Stimulated activated CD4-positive, alpha-beta T cell treated with anti-CD3 and anti-CD28 coated beads, Interleukin-4, amount 100 ng/mL, for 48 hours (primary cell): ENCODE measurements at regions not wholly inside any gene's neighbourhood (a gene's known extent, or its start where the extent isn't known, plus 50 kb on each side); places are given as distances from the start of the nearest gene placed in this dataset.
"Not testable (repeated sequence)": the region's sequence is repeated elsewhere in the genome, so short reads cannot be mapped to it uniquely, and the experiment has no call there.

Experiments
- DNase-seq, 2 donors: peaks; one replicate each; pipeline ENCODE4 v3.0.0-alpha.2; 2020; ENCODE audit warnings: low read depth in 2 of 2

GRCh38 chr6:114936080-114936479, 593.3 kb upstream of the HS3ST5 start:
- DNase-seq: no peak

DNA sequence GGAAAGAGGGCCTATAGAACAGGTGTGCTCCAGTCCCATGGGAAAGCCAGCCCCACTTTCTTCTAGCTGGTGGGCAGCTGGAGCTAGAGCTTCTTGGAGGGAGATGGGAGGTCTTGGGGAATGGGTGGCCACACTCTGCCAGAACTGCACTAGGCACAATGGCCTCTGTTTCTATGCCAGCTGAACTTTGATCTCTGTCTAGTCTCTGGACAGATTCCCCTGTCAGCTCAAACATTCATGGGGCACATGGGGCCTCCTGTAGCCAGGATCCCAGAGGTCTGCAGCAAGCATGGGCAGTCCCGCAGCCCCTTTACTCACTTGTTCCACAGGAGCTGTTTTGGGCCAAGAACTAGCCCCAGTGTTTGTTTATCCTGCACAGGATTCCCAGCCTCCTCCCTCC, 591.3 kb upstream of the HS3ST5 start:
- no peak for DNase-seq

GRCh38 chr6:114928731-114929130, 585.9 kb upstream of the HS3ST5 start:
- DNase-seq: not testable (repeated sequence)

GRCh38 chr6:114906096-114906495, 563.3 kb upstream of the HS3ST5 start:
- no peak for DNase-seq

- DNase-seq: no peak
These were observed 554.7 kb upstream of the HS3ST5 start for GRCh38 chr6:114897536-114897935.

- DNase-seq: no peak
These were observed 549.4 kb upstream of the HS3ST5 start for GRCh38 chr6:114892211-114892610.

GRCh38 chr6:114888241-114888640, 545.4 kb upstream of the HS3ST5 start:
- no peak for DNase-seq

- DNase-seq: no peak
These were observed 544.0 kb upstream of the HS3ST5 start for GRCh38 chr6:114886670-114887436.

DNA sequence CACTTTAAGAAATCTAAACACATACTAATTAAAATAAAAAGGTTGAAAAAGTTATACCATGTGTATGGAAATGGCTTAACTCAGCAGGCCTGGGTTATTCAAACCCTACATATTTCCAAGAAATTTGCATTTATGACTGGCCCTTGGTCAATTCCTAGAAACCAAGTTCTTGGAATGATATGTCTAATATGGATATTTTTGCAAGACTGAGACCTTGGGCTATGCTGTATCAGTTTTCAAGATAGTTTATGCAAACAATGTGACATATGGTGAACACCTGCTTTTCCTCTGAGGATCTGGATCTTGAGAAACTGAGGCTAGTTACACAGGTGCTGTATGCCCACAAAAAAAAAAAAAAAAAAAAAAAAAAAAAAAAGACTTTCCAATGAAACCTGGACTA, 536.9 kb upstream of the HS3ST5 start:
- no peak for DNase-seq

DNA sequence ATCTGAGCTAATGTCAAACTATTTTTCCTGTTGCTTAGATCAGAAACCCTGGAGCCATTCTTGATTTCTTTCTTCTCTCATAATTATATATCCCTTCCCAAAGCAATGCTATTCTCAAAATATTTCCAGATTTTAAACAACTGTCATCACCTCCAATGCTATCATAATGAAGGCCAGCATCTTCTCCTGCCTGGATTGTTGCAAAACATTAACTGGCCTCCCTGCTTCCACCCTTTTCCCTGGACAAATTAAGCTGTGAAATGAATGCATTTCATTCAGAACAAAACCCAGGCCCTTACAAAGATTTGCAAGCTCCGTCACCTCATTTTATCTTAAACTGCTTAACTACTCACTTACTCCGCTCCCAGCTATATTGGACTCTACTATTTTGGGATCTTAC, 535.3 kb upstream of the HS3ST5 start:
- no peak for DNase-seq

DNA sequence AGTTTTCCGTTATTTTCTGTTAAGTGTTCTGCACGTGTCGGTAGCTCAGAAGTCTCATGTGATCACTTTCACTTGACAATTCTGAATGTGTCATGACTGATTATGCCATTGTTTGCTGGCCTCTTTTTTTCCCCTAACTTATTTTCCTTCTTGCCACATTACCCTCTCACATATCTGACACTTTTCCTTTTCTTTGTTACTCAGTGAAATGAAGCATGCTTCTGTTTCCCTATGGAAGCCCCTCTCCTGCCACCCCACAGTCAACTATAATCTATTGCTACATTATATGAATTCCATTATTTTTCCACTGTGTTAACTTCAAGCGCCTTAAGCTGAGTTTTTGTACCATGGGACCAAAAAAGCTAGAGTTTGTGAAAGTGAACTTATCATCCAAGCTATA, 531.6 kb upstream of the HS3ST5 start:
- no peak for DNase-seq

DNA sequence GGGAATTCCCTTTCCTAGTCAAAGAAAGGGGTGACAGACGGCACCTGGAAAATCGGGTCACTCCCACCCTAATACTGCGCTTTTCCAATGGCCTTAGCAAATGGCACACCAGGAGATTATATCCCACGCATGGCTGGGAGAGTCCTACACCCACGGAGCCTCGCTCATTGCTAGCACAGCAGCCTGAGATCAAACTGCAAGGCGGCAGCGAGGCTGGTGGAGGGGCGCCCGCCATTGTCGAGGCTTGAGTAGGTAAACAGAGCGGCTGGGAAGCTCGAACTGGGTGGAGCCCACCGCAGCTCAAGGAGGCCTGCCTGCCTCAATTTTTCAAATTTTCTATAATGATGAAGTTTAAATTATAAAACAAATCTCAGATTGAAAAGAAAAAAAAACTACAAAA, 522.7 kb upstream of the HS3ST5 start:
- not testable (repeated sequence) for DNase-seq

- no peak for DNase-seq
These were observed 520.8 kb upstream of the HS3ST5 start for GRCh38 chr6:114863610-114864009.

- DNase-seq: no peak
These were observed 520.0 kb upstream of the HS3ST5 start for GRCh38 chr6:114862819-114863218.

- no peak for DNase-seq
These were observed 519.2 kb upstream of the HS3ST5 start for GRCh38 chr6:114862064-114862463.

GRCh38 chr6:114844359-114844758, 501.5 kb upstream of the HS3ST5 start:
- DNase-seq: no peak

- no peak for DNase-seq
These were observed 496.2 kb upstream of the HS3ST5 start for GRCh38 chr6:114839019-114839418.

DNA sequence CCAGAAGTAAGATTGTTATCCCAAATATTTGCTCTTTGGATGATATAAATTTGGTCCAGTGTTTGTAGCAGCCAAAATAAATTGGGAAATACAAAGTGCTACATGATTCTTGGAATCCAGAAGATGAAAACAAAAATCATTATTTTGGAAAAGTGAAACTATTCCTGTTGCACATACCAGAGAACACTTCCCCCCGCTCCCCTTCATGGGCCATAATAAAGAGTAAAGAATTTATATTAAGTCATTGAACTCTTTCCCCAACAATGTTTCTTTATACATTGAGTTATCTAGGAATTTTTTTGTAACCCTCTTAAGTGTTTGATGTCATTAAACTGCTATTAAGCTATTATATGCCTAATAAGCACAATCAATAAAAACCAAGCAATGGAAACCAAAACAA, 490.4 kb upstream of the HS3ST5 start:
- no peak for DNase-seq

- DNase-seq: no peak
These were observed 487.7 kb upstream of the HS3ST5 start for GRCh38 chr6:114830515-114830914.

DNA sequence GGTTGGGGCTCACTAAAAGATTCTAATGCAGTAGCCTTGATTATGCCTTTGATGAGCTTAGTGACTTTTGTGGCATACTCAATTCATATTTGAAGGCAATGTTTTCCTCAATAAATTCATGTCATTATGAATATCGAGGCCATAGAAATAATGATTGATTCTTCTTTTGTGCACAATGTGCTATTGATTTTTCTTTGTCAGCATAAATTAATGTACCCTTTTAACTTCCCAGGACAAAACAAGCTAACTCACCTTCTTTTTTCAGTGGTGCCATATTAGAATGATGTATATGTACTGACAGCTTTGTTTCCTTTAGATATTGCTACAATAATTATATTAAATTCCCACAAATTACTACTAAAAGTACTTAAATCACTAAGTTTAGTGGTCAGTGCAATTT, 484.3 kb upstream of the HS3ST5 start:
- no peak for DNase-seq

GRCh38 chr6:114824409-114824808, 481.6 kb upstream of the HS3ST5 start:
- no peak for DNase-seq

DNA sequence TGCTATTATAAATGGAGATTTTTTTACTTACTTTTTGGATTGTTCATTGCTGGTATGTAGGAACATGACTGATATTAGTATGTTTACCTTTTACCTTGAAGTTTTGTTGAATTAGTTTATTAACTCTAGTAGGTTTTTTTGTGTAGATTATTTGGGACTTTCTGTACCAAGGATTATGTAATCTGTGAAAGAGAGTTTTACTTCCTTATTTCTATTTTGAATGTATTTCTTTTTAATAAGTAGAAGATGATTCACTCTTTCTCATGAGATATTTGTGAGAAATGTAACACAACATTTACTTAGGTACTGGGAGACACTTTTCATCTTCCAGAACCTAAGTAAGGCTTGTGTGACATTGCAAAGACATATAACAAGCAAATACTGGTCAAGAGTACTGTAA, 473.9 kb upstream of the HS3ST5 start:
- DNase-seq: no peak

DNA sequence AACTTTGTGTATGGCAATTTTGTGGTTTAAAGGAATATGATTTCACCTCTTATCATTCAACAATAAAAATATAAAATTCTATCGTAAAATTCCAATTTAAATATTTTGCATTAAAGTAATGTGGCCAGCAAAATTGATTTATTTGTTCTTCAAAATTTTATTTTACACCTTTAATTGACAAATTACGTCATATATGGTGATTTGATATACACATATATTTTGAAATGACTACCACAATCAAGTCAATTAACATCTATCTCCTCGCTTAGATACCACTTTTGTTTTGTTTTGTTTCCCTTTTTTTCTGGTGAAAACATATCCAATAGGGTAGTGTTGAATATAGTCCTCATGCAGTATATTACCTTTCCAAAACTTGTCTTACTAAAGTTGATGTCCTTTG, 467.6 kb upstream of the HS3ST5 start:
- DNase-seq: no peak

- not testable (repeated sequence) for DNase-seq
These were observed 462.6 kb upstream of the HS3ST5 start for GRCh38 chr6:114805426-114805825.
